CD4-positive, alpha-beta T cell treated with Interleukin-1 beta for 1 hour (primary cell): ENCODE measurements at regions not wholly inside any gene's neighbourhood (a gene's known extent, or its start where the extent isn't known, plus 50 kb on each side); places are given as distances from the start of the nearest gene placed in this dataset.
"Not testable (repeated sequence)": the region's sequence is repeated elsewhere in the genome, so short reads cannot be mapped to it uniquely, and the experiment has no call there.

Source experiments
- DNase-seq, 2 donors: peaks; one replicate each; pipeline ENCODE4 v3.0.0-alpha.2; 2020 to 2022

GRCh38 chr4:23978002-23978401, 88.2 kb upstream of the PPARGC1A start:
- DNase-seq = no peak

- DNase-seq = no peak
Observed at GRCh38 chr4:23976423-23976822, 86.6 kb upstream of the PPARGC1A start.

- DNase-seq = no peak
Observed at GRCh38 chr4:23973308-23973855, 83.5 kb upstream of the PPARGC1A start.

DNA sequence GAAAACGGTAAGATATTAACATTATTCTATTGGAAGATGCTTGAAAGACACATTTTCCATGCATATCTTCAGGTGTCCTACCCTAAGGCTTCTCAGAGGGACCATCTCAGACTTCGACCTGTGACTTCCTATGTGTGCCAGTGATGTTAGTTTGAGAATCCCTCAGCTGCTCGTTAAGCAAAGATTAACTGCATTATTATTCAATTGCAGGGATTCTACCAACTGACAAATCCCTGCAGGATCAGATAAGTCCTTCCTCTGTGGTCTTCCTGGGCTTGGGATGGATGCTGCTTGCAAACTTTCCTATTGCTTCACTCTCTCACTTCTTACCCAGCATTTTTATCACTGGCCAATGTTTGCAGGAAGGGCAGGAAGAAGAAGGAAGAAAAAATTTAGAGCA, 83.0 kb upstream of the PPARGC1A start:
- no peak for DNase-seq

DNA sequence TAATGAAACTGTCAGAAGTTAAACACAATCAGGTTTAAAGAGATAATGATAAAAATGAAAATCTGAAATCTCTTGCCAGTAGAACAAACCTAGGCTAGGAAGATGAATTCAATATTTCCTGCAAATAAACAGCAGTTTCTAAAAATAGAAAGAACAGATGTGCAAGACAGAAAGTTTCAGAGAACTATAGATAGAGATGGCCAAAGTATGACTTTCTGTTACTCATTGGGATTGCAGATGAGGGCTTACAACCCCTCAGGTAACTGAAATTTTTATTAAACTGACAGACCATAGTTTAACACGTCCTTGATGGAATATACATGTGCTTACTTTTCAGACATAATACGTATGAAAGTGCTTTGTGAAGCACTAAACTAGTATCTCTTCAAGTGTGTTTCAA, 82.3 kb upstream of the PPARGC1A start:
- DNase-seq = no peak

- no peak for DNase-seq
Observed at GRCh38 chr4:23970201-23970850, 80.5 kb upstream of the PPARGC1A start.

GRCh38 chr4:23969635-23970145, 79.8 kb upstream of the PPARGC1A start:
- no peak for DNase-seq

- no peak for DNase-seq
Observed at GRCh38 chr4:23967281-23967680, 77.4 kb upstream of the PPARGC1A start.

DNA sequence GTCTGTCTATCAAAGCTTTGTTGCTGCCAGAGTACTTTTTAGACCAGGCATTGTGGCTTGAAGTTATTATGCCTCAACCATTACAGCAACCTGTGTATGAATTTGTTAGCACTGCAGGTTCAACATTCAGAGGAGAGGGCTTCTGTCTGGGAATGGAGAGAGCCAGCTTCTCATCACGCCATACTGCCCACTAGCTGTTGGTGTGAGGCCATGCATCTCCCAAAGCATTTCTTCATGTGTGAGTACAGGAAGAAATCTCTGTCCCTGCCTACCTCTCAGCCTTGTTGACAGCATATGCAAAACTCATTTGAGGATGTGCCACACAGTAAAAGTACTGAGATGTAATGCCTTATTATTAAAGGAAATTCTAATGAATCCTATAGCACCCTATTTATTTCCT, 76.9 kb upstream of the PPARGC1A start:
- DNase-seq = no peak

DNA sequence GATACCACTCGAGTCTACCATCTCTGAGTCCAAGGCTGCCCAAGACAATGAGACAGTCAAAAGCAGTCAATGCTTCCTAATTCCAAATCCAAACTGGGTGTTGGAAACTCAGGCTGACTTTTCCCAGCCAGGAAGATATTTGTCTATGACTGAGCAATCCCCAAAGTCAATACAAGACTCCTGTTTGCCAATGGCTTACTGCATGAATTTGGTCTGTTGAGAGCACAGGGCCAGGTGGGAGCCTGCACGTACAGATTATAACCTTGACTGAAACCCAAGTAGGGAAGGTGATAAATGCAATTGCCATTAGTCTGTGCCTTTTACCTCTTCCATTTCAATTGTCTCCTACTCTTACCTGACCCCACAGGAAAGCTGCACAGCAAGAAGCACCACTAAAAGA, 72.6 kb upstream of the PPARGC1A start:
- DNase-seq = no peak

- DNase-seq = not testable (repeated sequence)
Observed at GRCh38 chr4:23961395-23961794, 71.5 kb upstream of the PPARGC1A start.

GRCh38 chr4:23959396-23960148, 69.7 kb upstream of the PPARGC1A start:
- DNase-seq = no peak

DNA sequence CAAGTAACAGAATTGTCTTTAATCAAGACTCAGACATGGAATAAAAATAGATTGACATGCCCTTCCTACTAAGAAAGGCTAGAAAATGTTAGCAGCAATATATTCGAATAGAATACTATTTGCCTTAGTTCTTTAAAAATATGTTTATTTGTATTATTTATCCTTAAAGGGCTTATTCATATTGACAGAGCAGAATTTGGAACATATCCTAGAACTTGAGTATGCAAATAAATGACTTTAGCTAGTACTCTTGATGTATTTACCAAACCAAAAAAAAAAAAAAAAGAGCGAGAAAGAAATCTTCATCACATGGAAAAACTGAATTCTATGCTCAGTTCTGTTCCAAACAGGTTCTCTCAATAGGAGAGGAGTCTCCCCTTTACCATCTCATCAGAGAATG, 68.9 kb upstream of the PPARGC1A start:
- no peak for DNase-seq

GRCh38 chr4:23957465-23957864, 67.6 kb upstream of the PPARGC1A start:
- no peak for DNase-seq

- no peak for DNase-seq
Observed at GRCh38 chr4:23956601-23957364, 66.9 kb upstream of the PPARGC1A start.

DNA sequence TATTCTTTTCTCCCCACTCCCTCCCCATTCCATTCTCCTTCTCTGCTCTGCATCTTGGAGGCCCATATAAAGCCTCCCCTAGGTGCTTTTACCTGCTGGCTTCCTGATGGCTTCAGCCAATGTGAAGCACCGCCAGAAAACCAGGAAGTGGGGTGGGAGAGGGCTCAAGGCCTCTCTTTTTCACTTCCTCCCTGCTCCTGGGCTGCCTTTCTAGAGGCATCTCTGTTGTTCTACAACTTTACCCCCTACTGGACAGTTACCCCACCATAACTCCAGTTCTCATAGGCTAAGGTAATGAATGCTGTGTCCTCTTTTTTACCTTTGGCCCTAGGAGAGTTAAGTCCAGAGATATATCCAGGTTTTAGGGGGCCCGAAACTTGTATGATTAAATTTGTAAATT, 62.4 kb upstream of the PPARGC1A start:
- peak in 1 of 2 donors; percentile 2 for DNase-seq

DNA sequence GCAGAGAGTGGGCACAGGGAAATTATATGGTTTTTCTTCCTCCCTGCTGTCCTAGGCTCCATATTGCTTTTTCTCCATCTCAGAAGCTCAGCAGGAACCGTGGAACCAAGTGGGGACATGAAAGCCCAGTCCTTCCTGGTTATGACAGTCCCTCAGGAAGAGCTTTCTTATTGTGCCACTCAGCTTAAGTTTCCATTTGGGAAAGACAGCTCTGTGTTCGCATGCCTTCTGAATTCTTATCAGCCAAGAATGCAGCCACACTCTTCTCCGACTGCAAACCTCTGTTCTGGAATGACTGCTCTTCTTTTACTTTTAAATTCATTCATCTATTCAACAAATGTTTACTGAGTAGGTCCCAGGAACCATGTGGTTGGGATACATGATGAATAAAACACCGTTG, 58.0 kb upstream of the PPARGC1A start:
- DNase-seq = no peak

DNA sequence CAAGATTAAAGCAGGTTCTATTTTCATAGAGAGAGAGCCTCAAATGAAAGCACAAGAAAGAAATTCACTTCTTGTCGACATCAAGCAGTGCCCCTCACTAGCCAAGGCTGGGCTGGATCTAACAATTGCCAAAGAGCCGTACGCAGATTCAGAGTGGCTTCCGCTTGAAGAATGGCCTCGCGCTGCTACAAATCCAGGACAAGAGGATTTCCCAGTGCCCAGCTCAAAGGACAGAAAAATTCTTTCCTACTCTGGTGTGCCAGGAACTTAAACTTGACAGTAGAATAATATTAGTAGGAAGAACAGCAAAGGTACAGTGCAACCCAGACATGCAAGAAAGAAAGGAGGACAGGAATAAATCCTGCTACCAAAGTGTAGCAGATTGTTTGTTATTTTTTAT, 56.5 kb upstream of the PPARGC1A start:
- no peak for DNase-seq

DNA sequence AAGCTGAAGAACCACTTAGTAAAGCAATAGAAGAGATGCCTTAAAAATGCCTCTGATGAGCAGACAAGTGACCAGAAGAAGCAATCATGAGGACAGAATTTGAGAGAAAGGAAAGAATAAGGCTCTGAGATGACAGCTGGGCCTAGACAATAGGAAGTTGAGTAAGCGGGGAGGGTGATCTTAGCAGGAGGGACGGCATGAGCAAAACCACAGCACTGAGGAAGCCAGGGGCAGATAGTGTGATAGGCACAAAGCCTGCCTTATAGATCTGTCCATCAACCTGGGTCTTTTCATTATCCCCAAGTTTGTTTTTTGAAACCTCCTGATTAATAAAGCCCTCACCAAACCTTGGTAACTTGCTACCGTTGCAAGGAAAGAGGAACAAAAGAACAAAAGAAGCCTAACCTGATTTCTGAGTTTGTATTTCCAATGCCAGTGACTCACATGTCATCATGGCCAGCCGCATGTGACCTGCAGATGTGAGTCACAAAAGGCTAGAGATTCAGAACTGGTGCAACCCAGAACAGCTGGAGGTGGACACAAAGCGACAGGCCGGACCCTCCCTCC, 55.7 kb upstream of the PPARGC1A start:
- peak in 1 of 2 donors; percentile 54 for DNase-seq

GRCh38 chr4:23944556-23944955, 54.7 kb upstream of the PPARGC1A start:
- peak in 1 of 2 donors; percentile 1 for DNase-seq

DNA sequence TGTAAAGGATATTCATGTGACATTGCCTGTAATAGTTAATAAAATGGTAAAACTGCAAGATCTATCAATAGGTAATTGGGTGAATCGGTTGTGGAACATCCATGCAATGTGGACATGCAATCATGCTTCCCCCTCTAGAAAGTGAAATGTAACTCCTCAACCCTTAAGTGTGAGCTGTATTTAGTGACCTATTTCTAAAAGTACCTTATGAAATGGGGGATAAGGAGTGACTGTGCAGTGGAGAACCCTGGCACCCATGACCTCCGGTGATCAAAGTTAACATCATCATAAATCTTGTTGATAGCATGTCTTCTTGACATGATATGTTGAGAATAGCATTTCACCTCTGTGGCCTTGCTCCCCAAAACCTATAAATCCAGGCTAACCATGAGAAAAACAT, 53.6 kb upstream of the PPARGC1A start:
- no peak for DNase-seq

DNA sequence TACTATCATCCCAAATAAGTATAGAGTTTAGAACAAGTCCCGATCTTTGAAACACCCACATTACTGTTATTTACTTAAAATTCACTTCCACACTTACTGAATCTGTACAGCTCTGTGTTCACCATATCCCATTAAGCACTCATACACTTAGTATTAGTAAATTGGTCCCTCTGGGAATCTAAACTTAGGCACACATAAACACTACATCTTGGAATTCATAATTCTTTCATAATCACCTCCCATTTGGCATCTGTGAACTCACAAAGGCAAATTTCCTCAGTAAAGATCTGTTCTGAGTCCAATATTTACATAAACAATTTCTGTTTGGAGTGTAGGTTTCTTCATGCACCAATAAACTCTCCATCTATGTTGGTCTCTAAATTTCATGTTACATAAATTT, 52.6 kb upstream of the PPARGC1A start:
- DNase-seq = no peak
